GM20431 (cell line): ENCODE measurements at regions not wholly inside any gene's neighbourhood (a gene's known extent, or its start where the extent isn't known, plus 50 kb on each side); places are given as distances from the start of the nearest gene placed in this dataset.

Experiments used
- in situ Hi-C: fragments of 300-500 bp; cut with MseI, MboI; formaldehyde crosslinking; loops from one replicate; pipeline ENCODE4 v1.15.0; 2020; ENCODE audit warnings: low sequenced_read_pairs; ENCODE audit not compliant: unreplicated experiment

DNA sequence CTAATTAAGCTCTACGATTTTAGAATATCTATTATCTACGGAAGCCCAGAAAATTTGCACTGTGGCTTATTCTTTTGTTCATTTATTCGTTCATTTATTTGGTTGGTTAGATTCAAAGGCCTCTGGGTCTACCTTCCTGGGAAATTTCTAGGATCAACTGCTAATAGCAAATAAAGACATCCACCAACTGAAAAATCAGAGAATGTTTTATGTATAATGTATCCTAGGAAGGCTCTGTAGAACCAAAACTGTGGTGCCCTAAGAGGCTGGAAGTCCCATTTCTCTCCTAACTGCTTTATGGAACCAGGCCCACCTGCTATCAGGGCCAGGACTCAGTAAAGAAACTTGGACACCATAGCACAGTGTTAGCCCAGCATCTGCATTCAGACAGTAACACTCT lies 923.4 kb upstream of the AUTS2 start:
- in situ Hi-C loops = no loop called here

DNA sequence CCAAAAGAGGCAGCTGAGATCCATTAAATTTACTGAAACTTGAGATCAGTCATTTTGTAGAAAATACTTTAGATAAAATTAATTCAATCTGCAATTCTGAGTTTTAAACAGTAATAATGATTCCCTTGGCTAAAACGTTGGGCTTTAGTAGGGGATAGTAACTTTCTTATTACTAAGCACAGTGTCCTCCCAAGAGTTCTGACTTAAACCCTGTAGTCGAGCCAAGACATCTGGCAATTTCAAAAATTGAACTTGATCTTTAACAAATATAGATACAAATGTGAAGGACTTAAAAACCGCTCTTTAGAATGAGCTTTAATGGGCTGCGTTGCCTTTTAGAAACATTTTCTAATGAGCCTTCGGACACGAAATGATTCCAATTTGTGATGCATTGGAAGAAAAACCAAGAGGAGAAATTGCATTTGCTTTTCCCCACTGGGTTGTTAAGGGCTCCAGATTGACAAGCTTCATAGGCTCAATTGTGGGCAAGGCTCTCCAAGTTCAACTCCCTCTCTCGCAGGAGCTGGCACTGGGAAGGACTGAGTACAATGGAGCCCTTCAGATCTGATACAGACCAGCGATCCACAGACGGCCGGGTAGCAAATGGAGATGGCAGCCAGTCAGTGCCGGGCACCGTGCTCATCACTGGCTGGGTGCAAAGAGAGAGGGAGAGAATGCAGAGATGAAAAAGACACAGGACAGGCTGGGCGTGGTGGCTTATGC lies 921.3 kb upstream of the AUTS2 start:
- in situ Hi-C loops = no loop called here

DNA sequence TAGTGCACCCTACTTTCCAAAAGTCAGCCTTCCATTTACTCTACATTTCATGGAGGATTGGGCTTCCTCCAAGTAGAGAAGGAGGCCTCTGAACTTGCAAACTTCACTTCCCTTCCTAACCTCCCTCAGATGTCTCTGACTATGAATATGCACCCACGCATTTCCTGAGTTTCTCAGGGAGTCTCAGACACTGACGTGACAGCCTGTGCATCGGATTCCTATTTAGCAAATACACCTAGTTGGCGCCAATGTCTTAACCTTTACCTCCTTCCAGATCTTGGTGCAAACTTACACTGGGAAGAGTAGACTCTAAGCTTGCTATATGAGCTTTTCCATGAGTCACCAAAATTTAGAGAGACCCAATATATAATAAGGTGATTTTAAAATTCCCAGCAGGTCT lies 920.1 kb upstream of the AUTS2 start:
- in situ Hi-C loops = no loop called here

DNA sequence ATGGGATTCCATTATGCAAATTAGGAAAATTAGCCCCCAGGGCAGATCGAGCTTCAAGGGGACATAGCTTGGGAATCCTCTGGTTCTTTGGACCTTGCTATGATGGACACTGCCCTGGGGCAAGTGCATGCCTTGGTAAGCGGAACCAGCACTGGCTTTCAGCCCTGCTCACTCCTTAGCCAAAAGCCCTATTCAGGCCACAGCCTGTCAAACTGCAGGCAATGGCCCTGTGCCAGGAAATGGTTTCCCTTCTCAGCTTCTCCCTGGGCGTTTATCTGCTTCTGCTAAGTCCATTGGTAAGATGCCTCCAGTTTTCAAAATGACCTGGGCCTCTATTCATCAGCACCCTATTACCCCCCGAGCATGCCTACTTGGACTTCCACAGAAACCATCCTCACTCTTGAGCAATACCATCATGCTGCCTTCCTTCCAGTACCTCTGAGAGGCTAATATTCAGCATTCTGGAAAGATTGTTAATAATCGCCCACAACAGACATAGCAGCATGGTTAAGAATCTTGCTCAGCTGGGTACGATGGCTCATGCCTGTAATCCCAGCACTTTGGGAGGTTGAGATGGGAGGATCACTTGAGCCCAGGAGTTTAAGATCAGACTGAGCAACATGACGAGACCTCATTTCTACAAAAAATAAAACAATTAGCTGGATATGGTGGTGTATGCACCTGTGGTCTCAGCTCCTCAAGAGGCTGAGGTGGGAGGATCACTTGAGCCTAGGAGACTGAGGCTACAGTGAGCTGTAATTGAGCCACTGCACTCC lies 918.6 kb upstream of the AUTS2 start:
- in situ Hi-C loops = no loop called here

DNA sequence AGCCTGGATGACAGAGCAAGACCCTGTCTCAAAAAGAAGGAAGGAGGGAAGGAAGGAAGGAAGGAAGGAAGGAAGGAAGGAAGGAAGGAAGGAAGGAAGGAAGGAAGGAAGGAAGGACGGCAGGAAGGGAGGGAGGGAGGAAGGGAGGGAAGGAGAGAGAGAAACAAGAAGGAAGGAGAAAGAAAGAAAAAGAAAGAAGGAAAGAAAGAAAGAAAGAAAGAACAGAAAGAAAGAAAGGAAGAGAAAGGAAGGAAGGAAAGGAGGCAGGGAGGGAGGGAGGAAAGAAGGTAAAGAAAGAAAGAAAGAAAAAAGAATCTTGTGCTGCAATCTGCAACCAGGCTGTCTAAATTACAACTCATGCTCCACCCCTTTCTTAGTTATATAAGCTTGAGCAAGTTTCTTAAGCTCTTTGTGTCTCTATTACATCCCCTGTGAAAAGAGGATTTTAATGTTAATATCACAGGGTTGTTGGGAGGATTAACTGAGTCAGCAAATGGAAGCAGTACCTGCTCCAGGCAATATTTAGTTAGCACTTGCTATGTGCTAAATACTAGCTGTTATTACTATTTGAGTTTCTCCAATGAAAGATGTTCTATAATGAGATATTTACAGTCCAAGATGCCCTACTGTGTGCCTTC lies 917.9 kb upstream of the AUTS2 start:
- in situ Hi-C loops = no loop called here

DNA sequence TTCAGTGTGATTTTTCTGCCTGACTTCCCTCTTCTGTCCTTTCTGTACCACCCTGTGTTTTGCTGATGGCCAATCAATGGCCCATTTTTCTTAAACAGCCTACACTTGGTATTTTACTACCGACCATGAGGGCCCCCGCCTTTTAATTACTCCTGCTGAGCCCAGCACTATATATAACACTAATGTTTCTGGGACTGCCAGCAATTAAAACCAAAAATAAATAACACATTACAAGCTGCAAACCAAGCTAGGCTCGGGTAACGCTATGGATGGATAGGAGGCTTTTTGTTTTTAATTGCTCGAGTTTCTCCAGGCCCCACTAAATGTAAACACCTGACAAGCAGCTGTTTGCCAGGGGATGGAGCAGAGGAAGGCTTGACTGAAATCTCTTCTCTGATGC lies 915.4 kb upstream of the AUTS2 start:
- in situ Hi-C loops = no loop called here

DNA sequence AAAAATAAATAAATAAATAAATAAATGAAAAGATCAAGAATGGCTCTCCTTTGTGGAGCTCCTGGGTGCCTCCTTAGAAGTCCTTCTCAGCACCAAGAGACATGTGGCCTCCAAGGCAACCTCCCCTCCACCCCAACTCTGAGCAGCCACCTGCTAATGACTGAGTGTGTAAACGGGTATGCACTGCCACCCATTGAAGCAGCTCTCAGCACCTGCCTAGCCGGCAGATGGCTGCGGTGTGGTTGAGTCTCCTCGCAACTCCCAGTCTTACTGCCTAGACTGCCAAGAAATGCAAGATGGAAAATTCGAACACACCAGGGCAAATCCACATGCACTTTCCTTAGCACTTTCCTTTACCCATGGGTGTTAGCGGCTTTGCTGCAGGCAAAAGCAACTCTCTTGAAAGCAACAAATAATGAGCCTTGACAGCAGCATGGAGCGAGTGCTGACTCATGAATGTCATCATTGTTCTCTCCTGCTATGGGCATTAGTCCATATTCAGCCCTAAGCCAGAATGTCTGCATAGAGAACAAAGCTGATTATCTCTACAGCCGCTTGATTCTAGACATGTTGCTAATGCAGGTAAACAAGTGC lies 913.9 kb upstream of the AUTS2 start:
- in situ Hi-C loops = no loop called here

DNA sequence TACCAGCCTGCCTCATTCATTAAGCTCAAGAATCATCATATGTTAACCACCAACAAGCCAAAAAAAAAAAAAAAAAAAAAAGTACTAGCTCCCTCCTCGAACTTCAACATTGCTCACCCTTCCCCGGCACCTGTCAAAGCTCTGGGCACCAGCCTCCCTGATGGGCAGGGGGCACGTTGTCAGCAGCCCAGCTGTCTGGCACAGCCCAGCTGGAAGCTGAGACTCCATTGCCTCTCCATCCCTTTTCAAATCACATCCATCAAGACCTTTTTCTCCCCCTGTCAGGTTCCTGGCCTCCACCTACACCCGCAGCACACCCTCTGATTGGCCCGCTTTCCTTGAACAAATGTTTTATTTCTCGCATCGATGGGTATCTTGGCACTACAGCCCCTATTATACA lies 913.3 kb upstream of the AUTS2 start:
- in situ Hi-C loops = no loop called here

DNA sequence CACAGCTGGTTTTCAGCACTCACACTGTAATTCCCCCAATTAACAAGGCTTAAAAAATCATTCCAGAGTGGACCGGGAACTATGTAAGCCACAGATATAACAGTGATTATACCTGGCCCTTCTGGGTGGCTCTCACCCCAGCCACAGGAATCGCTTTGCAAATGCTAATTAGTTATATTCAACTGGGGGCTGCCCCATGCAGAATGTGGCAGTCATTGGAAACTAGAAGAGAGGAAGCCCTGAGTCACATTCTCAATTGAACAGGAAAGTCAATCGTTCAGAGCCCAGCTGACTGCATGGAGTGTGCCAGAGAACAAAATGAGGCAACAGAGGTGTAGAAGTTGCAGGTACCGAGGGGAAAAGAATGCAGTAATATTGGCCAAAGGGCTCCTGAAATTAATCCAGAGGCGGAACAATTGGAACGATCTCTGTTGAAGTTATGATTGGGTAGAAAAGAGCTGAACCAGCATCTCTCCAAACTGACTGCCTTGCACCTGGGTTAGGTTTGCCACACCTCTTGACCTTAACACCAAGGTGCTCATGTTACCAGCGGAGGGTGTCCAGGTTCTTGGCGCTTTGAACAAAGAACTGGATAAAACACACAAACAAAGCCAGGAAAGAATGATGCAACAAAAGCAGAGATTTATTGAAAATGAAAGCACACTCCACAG lies 909.7 kb upstream of the AUTS2 start:
- in situ Hi-C loops = no loop called here

DNA sequence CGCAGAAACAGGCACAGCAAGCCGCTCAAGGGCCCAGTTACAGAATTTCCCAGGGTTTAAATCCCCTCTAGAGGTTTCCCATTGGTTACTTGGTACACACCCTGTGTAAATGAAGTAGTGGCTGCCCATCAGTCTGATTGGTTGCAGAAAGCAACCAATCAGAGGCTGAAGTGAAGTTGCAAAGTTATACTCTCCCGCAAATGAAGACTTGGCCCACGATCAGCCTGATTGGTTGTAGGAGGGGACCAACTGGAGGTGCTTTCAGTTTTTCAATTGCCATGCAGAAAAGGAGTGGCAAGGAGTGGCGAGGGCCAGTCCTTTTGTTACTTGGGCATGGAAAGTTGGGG lies 909.2 kb upstream of the AUTS2 start:
- in situ Hi-C loops = no loop called here

DNA sequence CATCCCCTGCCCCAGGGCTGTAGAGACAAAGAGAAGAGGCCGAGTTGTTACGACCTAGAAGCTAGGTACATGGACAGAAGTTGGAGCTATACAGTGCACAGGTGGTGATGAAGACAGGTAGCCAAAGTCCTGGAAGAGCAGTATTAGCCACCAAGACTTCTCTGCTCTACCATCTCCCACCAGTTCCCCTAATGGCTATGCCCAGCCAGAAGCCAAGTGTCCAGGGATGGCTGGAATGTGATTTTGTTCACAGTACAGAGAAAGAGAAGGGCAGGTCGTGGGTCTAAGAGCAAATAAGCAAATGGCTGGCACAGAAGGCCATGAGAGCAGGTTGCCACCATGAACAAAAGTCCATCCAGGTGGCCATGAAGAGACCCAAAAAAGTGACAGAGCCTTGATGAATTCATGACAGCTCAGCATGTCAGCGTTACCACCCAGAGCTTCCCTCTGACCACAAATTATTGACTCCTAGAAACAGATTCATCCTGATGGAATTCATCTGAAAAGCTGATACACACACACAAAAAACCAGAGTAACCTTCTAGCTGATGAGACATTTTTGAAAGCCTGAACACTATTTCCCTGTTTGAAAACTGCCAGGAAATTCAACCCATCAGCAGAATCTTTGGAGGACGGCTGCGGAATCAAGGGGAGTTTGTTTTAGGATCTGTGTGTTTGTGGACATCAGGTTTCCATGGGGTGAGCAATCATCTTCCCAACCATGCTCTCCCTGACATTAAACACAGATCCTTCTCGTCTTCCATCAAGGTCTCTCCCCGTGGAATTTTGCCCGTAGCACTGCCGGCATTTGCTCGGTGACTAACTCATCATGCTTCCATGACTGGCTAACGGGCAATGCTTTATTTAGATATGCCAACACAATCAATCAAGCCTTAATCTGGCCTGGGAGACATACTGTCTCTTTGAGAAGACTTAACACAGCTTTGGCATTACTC lies 906.7 kb upstream of the AUTS2 start:
- in situ Hi-C loops = no loop called here

DNA sequence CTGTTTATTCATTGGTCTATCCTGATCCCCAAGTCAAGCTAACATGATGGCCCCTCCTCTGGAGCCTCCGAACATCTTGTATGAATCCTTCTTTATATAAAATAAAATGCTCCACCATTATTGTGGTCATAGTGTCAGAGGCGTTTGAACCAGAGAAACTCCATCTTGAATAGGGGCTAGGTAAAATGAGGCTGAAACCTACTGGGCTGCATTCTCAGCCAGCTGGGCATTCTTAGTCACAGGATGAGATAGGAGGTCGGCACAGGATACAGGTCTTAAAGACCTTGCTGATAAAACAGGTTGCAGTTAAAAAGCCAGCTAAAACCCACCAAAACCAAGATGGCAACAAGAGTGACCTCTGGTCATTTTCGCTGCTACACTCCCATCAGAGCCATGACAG lies 905.8 kb upstream of the AUTS2 start:
- in situ Hi-C loops = no loop called here

DNA sequence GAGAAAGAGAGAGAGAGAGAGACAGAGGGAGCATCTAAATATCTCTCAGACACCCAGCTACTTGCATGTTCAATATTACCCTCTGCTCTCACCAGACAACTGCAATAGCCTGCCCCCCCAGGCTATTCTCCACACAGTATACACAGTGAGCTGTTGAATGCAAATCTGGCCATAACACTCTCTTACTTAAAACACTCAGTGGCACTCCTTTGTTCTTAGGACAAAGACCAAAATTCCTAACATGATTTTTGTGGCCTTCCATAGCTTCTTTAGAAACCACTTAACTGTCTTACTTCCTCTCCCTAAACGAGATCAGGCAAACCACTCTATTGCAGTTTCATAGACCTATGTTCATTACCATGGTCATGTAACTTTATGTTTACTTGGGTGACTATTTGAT lies 903.6 kb upstream of the AUTS2 start:
- in situ Hi-C loops = no loop called here

DNA sequence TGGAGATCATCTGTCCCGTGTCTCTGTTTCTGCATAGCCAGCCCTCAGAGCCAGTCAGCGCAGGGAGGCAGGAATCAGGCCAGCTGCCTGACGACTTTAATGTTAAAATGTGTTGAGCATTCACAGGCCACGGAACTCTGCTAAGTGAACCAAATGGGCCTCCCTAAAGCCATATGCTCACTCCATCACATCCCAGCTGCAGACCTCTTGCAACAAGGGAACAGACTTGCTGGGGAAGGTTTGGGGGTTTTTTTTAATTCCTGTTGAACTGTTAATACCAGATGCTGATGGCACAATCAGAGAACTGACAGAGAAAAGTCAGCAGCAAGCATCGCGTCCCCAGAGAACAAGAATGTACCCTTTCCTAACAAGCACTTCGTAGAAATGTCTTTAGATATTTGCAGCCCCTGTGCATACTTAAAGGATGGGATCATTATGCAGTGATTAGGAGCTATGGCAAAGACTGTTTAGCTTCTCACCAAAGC lies 900.4 kb upstream of the AUTS2 start:
- in situ Hi-C loops = no loop called here

DNA sequence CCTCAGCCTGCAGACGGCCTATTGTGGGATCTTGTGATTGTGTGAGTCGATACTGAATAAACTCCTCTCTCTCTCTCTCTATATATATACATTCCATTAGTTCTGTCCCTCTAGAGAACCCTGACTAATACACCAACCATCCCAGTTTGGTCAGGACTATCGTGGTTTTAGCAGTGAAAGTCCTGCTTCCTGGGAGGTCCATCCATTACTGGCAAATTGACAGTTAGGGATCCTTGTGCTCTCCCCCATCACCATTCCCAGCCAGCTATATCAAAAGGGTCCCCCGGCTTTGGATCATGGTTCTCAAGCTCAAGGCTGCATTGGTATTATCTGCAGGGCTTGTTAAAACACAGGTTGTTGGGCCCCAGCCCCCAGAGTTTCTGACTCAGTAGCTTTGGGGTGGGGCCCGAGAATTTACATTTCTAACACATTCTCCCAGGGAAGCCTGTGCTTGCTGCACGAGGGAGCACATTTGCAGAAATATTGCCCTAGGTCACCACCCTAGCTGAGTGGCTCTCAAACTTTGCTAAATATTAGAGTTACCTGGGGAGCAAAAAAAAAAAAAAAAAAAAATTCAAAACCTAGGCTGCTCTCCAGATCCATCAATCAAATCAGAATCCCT lies 899.1 kb upstream of the AUTS2 start:
- in situ Hi-C loops = no loop called here

DNA sequence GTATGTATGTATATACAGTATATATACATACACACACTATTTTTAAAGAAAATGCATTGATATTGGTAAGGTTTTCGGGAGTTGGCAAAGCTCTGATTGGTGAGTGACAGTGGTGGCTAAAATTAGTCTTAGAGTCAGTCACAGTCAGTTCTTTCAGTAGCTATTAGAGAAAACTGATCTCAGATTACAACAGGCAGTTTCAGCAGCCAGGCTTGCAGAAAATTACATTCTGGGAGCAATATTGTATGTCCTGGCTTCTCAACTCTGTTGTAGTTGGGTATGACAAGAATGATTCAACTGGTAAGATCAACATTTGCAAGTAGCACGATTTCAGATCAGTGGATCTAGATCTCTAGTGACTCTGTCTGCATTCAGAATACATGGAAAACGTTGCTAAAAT lies 897.9 kb upstream of the AUTS2 start:
- in situ Hi-C loops = no loop called here

DNA sequence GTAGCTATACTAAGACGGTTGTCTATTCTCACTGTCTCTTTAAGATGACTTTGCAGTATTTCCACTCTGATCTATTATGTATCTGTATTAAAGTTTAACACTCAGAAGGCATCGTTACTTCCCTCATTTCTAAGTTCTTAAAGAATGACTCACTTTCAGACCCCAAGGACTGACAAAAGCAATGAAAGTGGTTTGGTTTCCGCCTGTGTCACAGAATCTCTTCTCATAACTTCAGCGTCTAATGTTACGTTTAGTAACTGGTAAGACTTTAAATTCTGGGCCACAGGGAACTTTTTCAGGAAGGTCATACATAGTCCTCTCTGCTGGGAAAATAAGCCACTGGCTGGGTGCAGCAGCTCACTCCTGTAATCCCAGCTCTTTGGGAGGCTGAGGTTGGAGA lies 892.0 kb upstream of the AUTS2 start:
- in situ Hi-C loops = no loop called here

DNA sequence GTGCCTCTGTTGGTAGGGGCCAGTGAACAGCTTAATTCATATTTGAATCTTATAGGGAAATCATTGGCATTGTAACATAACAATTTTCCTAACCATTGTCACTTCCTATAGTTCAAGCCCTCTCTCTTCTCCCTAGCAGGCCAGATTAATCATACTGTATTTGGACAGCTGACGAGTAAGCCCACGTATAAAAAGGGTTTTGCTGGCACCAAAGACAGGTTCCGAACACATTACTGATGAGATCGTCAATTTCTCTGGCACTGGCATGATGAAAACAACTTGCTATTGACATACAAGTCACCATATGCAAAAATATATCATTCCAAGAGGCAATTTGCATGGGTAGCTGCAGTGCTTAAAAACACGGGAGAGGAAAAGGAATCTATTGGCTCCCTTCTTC lies 891.1 kb upstream of the AUTS2 start:
- in situ Hi-C loops = no loop called here

DNA sequence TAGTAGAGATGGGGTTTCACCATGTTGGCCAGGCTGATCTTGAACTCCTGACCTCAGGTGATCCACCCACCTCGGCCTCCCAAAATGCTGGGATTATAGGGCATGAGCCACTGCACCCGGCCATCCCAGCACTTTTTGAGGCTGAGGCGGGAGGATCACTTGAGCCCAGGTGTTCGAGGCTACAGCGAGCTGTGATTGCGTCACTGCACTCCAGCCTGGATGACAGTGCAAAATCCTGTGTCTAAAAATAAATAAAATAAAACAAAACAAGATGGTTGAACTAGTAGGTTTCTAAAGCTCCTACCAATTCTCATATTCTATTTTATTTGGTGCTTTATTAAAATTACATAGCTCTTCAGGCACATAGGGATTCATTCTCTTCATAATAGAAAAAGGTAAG lies 890.3 kb upstream of the AUTS2 start:
- in situ Hi-C loops = no loop called here
